ENCODE measurements at regions not wholly inside any gene's neighbourhood (a gene's known extent, or its start where the extent isn't known, plus 50 kb on each side); places are given as distances from the start of the nearest gene placed in this dataset.

- H3K4me3 ChIP-seq, result no peak overlapping the region
- H2AFZ ChIP-seq, result no peak overlapping the region
- no peaks in the 10 kb centered on the region for H3K36me3 ChIP-seq (ENCODE audit: insufficient read depth)
- H3K36me3 Mint-ChIP-seq (ENCODE audit: low read depth), result no peaks in the 10 kb centered on the region
- no peak overlapping the region for H3K4me3 Mint-ChIP-seq
- H3K27me3 Mint-ChIP-seq (ENCODE audit: insufficient read depth, low read depth, poor library complexity), result no peaks in the 10 kb centered on the region
- DNase-seq (ENCODE audit: low spot score) (no peak), ATAC-seq (no peak)
- H3K79me2 ChIP-seq (replicated peaks; ENCODE audit: insufficient read depth), result no peaks in the 10 kb centered on the region
- H3K9me3 Mint-ChIP-seq, result no peaks in the 10 kb centered on the region
- no peak overlapping the region for H3K27ac Mint-ChIP-seq
- H3K9me2 ChIP-seq (ENCODE audit: insufficient read depth), result no peaks in the 10 kb centered on the region
- H3K4me1 Mint-ChIP-seq, result no peaks in the 10 kb centered on the region
- no peak for TF ChIP-seq EZH2 (IDR thresholded peaks at IDR 0.05; ENCODE audit: low read depth, unreplicated experiment)
- TF ChIP-seq STAT1 (IDR thresholded peaks at IDR 0.05; ENCODE audit: unreplicated experiment), result no peak
- no peak for TF ChIP-seq ZNF114 (CRISPR knock-in tag; IDR thresholded peaks at IDR 0.05)
- TF ChIP-seq, protein P1, sequence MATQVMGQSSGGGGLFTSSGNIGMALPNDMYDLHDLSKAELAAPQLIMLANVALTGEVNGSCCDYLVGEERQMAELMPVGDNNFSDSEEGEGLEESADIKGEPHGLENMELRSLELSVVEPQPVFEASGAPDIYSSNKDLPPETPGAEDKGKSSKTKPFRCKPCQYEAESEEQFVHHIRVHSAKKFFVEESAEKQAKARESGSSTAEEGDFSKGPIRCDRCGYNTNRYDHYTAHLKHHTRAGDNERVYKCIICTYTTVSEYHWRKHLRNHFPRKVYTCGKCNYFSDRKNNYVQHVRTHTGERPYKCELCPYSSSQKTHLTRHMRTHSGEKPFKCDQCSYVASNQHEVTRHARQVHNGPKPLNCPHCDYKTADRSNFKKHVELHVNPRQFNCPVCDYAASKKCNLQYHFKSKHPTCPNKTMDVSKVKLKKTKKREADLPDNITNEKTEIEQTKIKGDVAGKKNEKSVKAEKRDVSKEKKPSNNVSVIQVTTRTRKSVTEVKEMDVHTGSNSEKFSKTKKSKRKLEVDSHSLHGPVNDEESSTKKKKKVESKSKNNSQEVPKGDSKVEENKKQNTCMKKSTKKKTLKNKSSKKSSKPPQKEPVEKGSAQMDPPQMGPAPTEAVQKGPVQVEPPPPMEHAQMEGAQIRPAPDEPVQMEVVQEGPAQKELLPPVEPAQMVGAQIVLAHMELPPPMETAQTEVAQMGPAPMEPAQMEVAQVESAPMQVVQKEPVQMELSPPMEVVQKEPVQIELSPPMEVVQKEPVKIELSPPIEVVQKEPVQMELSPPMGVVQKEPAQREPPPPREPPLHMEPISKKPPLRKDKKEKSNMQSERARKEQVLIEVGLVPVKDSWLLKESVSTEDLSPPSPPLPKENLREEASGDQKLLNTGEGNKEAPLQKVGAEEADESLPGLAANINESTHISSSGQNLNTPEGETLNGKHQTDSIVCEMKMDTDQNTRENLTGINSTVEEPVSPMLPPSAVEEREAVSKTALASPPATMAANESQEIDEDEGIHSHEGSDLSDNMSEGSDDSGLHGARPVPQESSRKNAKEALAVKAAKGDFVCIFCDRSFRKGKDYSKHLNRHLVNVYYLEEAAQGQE (IDR thresholded peaks at IDR 0.05; ENCODE audit: unreplicated experiment), result no peak
- no peak for TF ChIP-seq CREB1 (CRISPR knock-in tag; IDR thresholded peaks at IDR 0.05; ENCODE audit: low read depth)
- no peak for TF ChIP-seq NANOG (IDR thresholded peaks at IDR 0.05; ENCODE audit: borderline replicate concordance)
- TF ChIP-seq JUNB (IDR thresholded peaks at IDR 0.05; ENCODE audit: unreplicated experiment), result no peak
- no peak for TF ChIP-seq CTCF (conservative IDR thresholded peaks at IDR 0.05; ENCODE audit: low read depth in 2 of 2)
- TF ChIP-seq EZH2phosphoT487 (IDR thresholded peaks at IDR 0.05; ENCODE audit: unreplicated experiment), result no peak
- H3F3A ChIP-seq (replicated peaks; ENCODE audit: low read depth), result no peaks in the 10 kb centered on the region
- H3K4me1 ChIP-seq (ENCODE audit: insufficient read depth), result no peaks in the 10 kb centered on the region
- H3K27ac ChIP-seq (ENCODE audit: low read depth), result no peak overlapping the region
- H3K4me2 ChIP-seq, result no peak overlapping the region
- H3K27me3 ChIP-seq (ENCODE audit: insufficient read depth), result no peaks in the 10 kb centered on the region
- no peaks in the 10 kb centered on the region for H4K20me1 ChIP-seq (replicated peaks; ENCODE audit: insufficient read depth)
Measured at GRCh38 chr5:2802693-2803365, 51.4 kb upstream of the IRX2 start.
